ENCODE measurements at regions not wholly inside any gene's neighbourhood (a gene's known extent, or its start where the extent isn't known, plus 50 kb on each side); places are given as distances from the start of the nearest gene placed in this dataset.

GRCh38 chr9:21670374-21670773 lies 132.1 kb upstream of the MTAP start:
- no peaks in the 10 kb centered on the region for H3K4me1 ChIP-seq
- intact Hi-C loops (cut with DNase I): no loop called here
- ATAC-seq: no peak
- H3K27ac ChIP-seq: no peak overlapping the region
- H3K9me3 ChIP-seq: no peaks in the 10 kb centered on the region
- no peak overlapping the region for H3K4me3 ChIP-seq
- H3K27me3 ChIP-seq (ENCODE audit: insufficient read depth in 3 of 3, low read length in 2 of 3): no peaks in the 10 kb centered on the region
- TF ChIP-seq CTCF (IDR thresholded peaks at IDR 0.05): no peak
- no peak for DNase-seq
- 74 to 77% (median 76%) methylated on average over 2 of the region's 2 CpGs for WGBS, 3 donors
- no peaks in the 10 kb centered on the region for H3K36me3 ChIP-seq (ENCODE audit: insufficient read depth in 1 of 2, low read depth in 1 of 2)

- Histone ChIP-seq H3K27ac (no peak overlapping the region), H3K27me3 (ENCODE audit: insufficient read depth in 3 of 3, low read length in 2 of 3) (no peaks in the 10 kb centered on the region), H3K4me3 (no peak overlapping the region), H3K36me3 (ENCODE audit: insufficient read depth in 1 of 2, low read depth in 1 of 2) (no peaks in the 10 kb centered on the region), H3K9me3 (no peaks in the 10 kb centered on the region), H3K4me1 (no peaks in the 10 kb centered on the region)
- no peak for DNase-seq
- no peak for ATAC-seq
- intact Hi-C loops (cut with DNase I): no loop called here
- TF ChIP-seq CTCF (IDR thresholded peaks at IDR 0.05): no peak
- WGBS, 3 donors: 40 to 56% (median 41%) methylated on average over 4 of the region's 4 CpGs
Observed at GRCh38 chr9:21672140-21672539, 130.3 kb upstream of the MTAP start.

GRCh38 chr9:21672761-21673160 lies 129.7 kb upstream of the MTAP start:
- Histone ChIP-seq H3K4me1 (no peaks in the 10 kb centered on the region), H3K27ac (no peak overlapping the region), H3K36me3 (ENCODE audit: insufficient read depth in 1 of 2, low read depth in 1 of 2) (no peaks in the 10 kb centered on the region), H3K4me3 (no peak overlapping the region), H3K27me3 (ENCODE audit: insufficient read depth in 3 of 3, low read length in 2 of 3) (no peaks in the 10 kb centered on the region), H3K9me3 (no peaks in the 10 kb centered on the region)
- DNase-seq (no peak), ATAC-seq (no peak)
- WGBS, 3 donors: 81 to 91% (median 86%) methylated on average over 1 of the region's 1 CpG
- intact Hi-C loops (cut with DNase I): no loop called here
- TF ChIP-seq CTCF (IDR thresholded peaks at IDR 0.05): no peak

- intact Hi-C loops (cut with DNase I): no loop called here
- no peaks in the 10 kb centered on the region for H3K27me3 ChIP-seq (ENCODE audit: insufficient read depth in 3 of 3, low read length in 2 of 3)
- H3K9me3 ChIP-seq: no peaks in the 10 kb centered on the region
- no peaks in the 10 kb centered on the region for H3K4me1 ChIP-seq
- no peaks in the 10 kb centered on the region for H3K36me3 ChIP-seq (ENCODE audit: insufficient read depth in 1 of 2, low read depth in 1 of 2)
- no peak overlapping the region for H3K4me3 ChIP-seq
- H3K27ac ChIP-seq: no peak overlapping the region
- WGBS, 3 donors: 58 to 72% (median 70%) methylated on average over 1 of the region's 1 CpG
- TF ChIP-seq CTCF (IDR thresholded peaks at IDR 0.05): no peak
- ATAC-seq (no peak), DNase-seq (no peak)
Observed at GRCh38 chr9:21674894-21675293, 127.5 kb upstream of the MTAP start.

GRCh38 chr9:21677387-21677786 lies 125.0 kb upstream of the MTAP start:
- no peak overlapping the region for H3K27ac ChIP-seq
- no peaks in the 10 kb centered on the region for H3K4me1 ChIP-seq
- DNase-seq (no peak), ATAC-seq (no peak)
- TF ChIP-seq CTCF (IDR thresholded peaks at IDR 0.05): no peak
- 72 to 84% (median 83%) methylated on average over 1 of the region's 1 CpG for WGBS, 3 donors
- H3K4me3 ChIP-seq: no peak overlapping the region
- H3K27me3 ChIP-seq (ENCODE audit: insufficient read depth in 3 of 3, low read length in 2 of 3): no peaks in the 10 kb centered on the region
- H3K36me3 ChIP-seq (ENCODE audit: insufficient read depth in 1 of 2, low read depth in 1 of 2): no peaks in the 10 kb centered on the region
- intact Hi-C loops (cut with DNase I): no loop called here
- no peaks in the 10 kb centered on the region for H3K9me3 ChIP-seq
